ENCODE measurements at regions not wholly inside any gene's neighbourhood (a gene's known extent, or its start where the extent isn't known, plus 50 kb on each side); places are given as distances from the start of the nearest gene placed in this dataset.
"Not testable (repeated sequence)": the region's sequence is repeated elsewhere in the genome, so short reads cannot be mapped to it uniquely, and the experiment has no call there.

DNA sequence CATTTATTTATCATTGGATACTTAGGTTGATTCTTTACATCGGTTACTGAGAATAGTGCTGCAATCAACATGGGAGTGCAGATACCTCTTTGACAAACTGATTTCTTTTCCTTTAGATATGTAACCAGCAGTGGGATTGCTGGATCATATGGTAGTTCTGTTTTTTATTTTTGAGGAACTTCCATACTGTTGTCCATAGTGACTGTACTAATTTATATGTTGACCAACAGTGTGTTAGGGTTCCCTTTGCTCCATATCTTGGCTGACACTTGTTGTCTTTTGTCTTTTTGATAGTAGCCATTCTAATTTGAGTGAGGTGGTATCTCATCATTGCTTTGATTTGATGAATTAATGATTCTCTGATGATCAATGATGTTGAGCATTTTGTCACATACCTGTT, 137.3 kb upstream of the PITX1 start:
- DNase-seq (ENCODE audit: low spot score), result no peak
- in situ Hi-C loops (cut with MboI; ENCODE audit: low sequenced_read_pairs, unreplicated experiment), result no loop called here
- TF ChIP-seq, protein P1, sequence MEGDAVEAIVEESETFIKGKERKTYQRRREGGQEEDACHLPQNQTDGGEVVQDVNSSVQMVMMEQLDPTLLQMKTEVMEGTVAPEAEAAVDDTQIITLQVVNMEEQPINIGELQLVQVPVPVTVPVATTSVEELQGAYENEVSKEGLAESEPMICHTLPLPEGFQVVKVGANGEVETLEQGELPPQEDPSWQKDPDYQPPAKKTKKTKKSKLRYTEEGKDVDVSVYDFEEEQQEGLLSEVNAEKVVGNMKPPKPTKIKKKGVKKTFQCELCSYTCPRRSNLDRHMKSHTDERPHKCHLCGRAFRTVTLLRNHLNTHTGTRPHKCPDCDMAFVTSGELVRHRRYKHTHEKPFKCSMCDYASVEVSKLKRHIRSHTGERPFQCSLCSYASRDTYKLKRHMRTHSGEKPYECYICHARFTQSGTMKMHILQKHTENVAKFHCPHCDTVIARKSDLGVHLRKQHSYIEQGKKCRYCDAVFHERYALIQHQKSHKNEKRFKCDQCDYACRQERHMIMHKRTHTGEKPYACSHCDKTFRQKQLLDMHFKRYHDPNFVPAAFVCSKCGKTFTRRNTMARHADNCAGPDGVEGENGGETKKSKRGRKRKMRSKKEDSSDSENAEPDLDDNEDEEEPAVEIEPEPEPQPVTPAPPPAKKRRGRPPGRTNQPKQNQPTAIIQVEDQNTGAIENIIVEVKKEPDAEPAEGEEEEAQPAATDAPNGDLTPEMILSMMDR (IDR thresholded peaks at IDR 0.05; ENCODE audit: borderline replicate concordance, control extremely low read depth, extremely low read depth, insufficient read depth, missing control alignments), result no peak

DNA sequence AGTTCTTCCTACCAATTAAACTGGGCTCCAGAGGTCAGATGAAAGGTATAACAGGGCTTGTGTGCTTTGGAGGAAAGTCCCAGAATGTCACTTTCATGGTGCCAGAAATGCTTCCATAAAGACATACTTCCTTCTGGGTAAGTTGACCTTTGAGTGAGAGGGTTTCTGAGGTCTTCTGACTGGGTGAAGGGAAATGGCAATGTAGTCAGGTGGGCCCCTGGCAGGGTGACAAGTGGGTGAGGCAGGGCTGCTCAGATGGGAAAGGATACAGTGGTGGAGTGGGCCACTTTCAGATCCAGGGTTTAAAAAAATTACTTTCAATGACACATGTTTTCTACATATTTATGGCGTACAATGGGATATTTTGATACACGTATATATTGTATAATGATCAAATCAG, 136.5 kb upstream of the PITX1 start:
- in situ Hi-C loops (cut with MboI; ENCODE audit: low sequenced_read_pairs, unreplicated experiment), result no loop called here
- DNase-seq (ENCODE audit: low spot score), result no peak

DNA sequence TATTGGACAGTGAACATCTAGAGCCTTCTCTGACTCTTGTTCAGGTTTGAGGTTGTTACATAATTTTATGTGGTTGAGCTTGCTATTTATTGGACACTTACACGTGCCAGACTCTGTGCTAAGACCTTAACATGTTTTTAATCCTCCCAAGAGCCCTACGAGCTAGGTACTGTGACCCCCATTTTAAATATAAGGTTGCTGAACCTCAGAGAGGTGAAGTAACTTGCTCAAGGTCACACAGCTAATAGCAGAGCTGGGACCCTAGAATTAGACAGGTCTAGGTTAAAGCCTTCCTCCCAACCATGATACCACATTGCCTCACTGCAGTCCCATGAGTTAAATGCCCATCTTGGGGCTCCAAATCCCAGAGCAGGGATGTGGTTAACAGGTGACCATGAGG, 135.7 kb upstream of the PITX1 start:
- no peak for DNase-seq (ENCODE audit: low spot score)
- TF ChIP-seq, protein P1 (IDR thresholded peaks at IDR 0.05; ENCODE audit: borderline replicate concordance, control extremely low read depth, extremely low read depth, insufficient read depth, missing control alignments), result no peak
- in situ Hi-C loops (cut with MboI; ENCODE audit: low sequenced_read_pairs, unreplicated experiment), result no loop called here

More for the DNA sequence above, 136.5 kb upstream of the PITX1 start:
- TF ChIP-seq, protein P1 (IDR thresholded peaks at IDR 0.05; ENCODE audit: borderline replicate concordance, control extremely low read depth, extremely low read depth, insufficient read depth, missing control alignments), result no peak

DNA sequence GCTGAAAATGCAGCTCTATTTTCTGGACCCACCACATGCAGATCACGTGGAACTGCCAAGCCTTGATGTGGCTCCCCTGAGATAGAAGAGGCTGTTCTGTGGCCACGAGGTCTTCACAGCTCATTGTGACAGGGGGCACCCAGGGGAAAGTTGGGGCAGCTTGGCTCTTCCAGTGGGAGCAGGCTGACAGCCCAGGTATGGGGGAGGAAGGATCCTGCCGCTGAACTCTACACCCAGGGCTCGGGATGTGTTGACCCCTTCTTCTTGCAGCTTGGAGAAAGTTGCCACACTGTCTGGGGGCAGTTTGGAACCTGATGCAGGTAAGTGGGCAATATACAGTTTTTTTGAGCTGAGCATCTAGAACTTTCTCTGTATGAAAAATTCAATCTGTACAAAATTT, 133.6 kb upstream of the PITX1 start:
- no peak for DNase-seq (ENCODE audit: low spot score)
- TF ChIP-seq, protein P1 (IDR thresholded peaks at IDR 0.05; ENCODE audit: borderline replicate concordance, control extremely low read depth, extremely low read depth, insufficient read depth, missing control alignments), result no peak
- in situ Hi-C loops (cut with MboI; ENCODE audit: low sequenced_read_pairs, unreplicated experiment), result no loop called here

DNA sequence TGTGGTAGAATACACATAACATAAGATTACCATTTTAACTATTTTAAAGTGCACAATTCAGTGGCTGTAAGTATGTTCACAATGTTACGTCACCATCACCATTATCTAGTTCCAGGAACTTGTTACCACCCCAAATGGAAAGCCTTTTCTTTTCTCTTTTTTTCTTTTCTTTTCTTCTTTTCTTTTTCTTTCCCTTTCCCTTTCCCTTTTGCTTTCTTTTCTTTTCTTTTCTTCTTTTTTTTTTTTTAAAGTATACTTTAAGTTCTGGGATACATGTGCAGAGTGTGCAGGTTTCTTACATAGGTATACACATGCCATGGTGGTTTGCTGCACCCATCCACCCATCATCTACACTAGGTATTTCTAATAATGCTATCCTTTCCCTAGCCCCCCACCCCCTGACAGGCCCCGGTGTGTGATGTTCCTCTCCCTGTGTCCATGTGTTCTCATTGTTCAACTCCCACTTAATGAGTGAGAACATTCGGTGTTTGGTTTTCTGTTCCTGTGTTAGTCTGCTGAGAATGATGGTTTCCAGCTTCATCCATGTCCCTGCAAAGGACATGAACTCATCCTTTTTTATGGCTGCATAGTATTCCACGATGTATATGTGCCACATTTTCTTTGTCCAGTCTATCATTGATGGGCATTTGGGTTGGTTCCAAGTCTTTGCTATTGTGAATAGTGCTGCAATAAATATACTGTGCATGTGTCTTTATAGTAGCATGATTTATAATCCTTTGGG, 131.0 kb upstream of the PITX1 start:
- DNase-seq (ENCODE audit: low spot score); in situ Hi-C loops (cut with MboI; ENCODE audit: low sequenced_read_pairs, unreplicated experiment): not testable (repeated sequence)

DNA sequence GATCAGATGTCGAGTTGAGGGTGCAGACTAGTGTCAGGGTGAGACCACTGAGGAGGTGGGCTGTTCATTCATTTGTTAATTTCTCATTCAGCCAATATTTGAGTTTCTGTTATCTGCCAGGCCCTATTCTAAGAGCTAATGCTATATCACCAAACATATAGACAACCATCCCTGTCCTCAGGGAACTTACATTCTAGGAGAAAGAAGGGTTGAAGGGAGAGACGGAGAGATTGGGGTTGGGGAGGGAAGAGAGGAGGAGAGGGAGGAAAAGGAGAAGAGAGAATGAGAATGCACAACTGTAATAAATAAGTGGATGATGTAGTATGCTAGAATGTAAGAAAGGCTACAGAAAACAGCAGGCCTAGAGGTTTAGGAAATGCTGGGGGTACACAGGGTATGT, 129.9 kb upstream of the PITX1 start:
- no peak for DNase-seq (ENCODE audit: low spot score)
- in situ Hi-C loops (cut with MboI; ENCODE audit: low sequenced_read_pairs, unreplicated experiment), result no loop called here
- TF ChIP-seq, protein P1 (IDR thresholded peaks at IDR 0.05; ENCODE audit: borderline replicate concordance, control extremely low read depth, extremely low read depth, insufficient read depth, missing control alignments), result no peak

DNA sequence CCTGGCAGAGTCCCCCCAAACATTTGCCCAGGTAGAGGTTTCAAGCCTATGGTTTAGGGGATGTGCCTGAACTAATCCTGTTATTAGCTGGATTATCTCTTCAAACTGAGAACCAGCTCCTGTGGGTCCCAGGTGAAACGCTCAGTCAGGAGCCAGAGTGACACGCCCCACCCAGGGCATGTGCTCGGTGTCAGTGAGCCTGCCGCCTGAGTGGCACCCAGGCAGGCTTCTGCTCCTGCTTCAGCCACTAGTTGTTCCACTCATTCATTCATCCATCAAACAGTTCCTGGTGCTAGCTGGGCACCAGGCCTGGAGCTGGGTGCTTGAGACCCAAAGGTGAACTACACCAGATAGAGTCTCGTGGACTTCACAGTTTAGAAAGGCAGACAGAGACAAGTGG, 129.4 kb upstream of the PITX1 start:
- no peak for DNase-seq (ENCODE audit: low spot score)
- in situ Hi-C loops (cut with MboI; ENCODE audit: low sequenced_read_pairs, unreplicated experiment), result no loop called here
- TF ChIP-seq, protein P1 (IDR thresholded peaks at IDR 0.05; ENCODE audit: borderline replicate concordance, control extremely low read depth, extremely low read depth, insufficient read depth, missing control alignments), result no peak
